ENCODE measurements at regions not wholly inside any gene's neighbourhood (a gene's known extent, or its start where the extent isn't known, plus 50 kb on each side); places are given as distances from the start of the nearest gene placed in this dataset.

DNA sequence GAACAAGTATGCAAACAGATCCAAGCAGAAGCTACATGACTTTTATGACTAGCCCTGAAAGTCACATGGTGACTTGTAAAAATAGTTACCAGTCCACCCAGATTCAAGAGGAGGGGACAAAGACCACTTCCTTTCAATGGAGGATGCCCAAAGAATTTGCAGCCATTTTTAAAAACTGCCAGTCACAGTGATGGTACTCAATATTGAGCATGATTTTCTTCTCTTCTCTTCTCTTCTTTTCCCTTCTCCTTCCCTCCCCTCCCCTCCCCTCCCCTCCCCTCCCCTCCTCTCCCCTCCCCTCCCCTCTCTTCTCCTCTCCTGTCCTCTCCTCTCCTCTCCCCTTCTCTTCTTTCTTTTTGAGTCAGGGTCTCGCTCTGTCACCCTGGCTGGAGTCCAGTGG is 286.9 kb downstream of the PARP8 start:
- Histone ChIP-seq H3K9ac (ENCODE audit: control insufficient read depth, insufficient read depth, low read length) (no peak overlapping the region), H4K20me1 (ENCODE audit: control insufficient read depth, insufficient read depth) (no peaks in the 10 kb centered on the region), H3K79me2 (ENCODE audit: control insufficient read depth, insufficient read depth, low read length) (no peaks in the 10 kb centered on the region), H3K9me3 (replicated peaks; ENCODE audit: control insufficient read depth, insufficient read depth, low read length) (no peaks in the 10 kb centered on the region), H3K36me3 (ENCODE audit: control insufficient read depth in 2 of 2, insufficient read depth in 2 of 2, low read length in 1 of 2) (no peaks in the 10 kb centered on the region), H3K4me1 (ENCODE audit: control insufficient read depth, insufficient read depth, low read length) (no peaks in the 10 kb centered on the region), H3K27me3 (replicated peaks in 1 of 2; ENCODE audit: control insufficient read depth in 2 of 2, insufficient read depth in 2 of 2, low read length in 1 of 2) (no peaks in the 10 kb centered on the region), H3K4me3 (no peak overlapping the region), H3K27ac (ENCODE audit: control insufficient read depth, insufficient read depth) (no peak overlapping the region), H3K4me2 (ENCODE audit: control insufficient read depth, insufficient read depth) (no peak overlapping the region), H2AFZ (ENCODE audit: control insufficient read depth, low read depth, low read length) (no peak overlapping the region)
- no TSS peak for BruUV-seq (replicated peaks)
- in situ Hi-C loops (cut with MboI), result no loop called here
- FAIRE-seq (no peak), DNase-seq (ENCODE audit: low read depth, low spot score) (no peak), ATAC-seq (no peak)
- ChIA-PET CTCF (no interaction called here), RAD21 (ENCODE audit: unreplicated experiment) (no interaction called here), POLR2A (no interaction called here), SMC1A (ENCODE audit: uncharacterized antibody, unreplicated experiment) (no interaction called here)
- 8% methylated on average over 1 of the region's 1 CpG for WGBS (ENCODE audit: insufficient coverage, insufficient replicate concordance, low lambda C conversion rate, missing lambda C conversion rate)
- intact Hi-C loops (cut with micrococcal nuclease; ENCODE audit: unreplicated experiment), result no loop called here
- no peak for TF ChIP-seq STAT3 (IDR thresholded peaks at IDR 0.05; ENCODE audit: low read depth, low read length)
- TF ChIP-seq POLR2AphosphoS5 (IDR thresholded peaks at IDR 0.05; ENCODE audit: low read length), result no peak
- TF ChIP-seq ZSCAN29 (IDR thresholded peaks at IDR 0.05), result no peak
- TF ChIP-seq, protein P1, sequence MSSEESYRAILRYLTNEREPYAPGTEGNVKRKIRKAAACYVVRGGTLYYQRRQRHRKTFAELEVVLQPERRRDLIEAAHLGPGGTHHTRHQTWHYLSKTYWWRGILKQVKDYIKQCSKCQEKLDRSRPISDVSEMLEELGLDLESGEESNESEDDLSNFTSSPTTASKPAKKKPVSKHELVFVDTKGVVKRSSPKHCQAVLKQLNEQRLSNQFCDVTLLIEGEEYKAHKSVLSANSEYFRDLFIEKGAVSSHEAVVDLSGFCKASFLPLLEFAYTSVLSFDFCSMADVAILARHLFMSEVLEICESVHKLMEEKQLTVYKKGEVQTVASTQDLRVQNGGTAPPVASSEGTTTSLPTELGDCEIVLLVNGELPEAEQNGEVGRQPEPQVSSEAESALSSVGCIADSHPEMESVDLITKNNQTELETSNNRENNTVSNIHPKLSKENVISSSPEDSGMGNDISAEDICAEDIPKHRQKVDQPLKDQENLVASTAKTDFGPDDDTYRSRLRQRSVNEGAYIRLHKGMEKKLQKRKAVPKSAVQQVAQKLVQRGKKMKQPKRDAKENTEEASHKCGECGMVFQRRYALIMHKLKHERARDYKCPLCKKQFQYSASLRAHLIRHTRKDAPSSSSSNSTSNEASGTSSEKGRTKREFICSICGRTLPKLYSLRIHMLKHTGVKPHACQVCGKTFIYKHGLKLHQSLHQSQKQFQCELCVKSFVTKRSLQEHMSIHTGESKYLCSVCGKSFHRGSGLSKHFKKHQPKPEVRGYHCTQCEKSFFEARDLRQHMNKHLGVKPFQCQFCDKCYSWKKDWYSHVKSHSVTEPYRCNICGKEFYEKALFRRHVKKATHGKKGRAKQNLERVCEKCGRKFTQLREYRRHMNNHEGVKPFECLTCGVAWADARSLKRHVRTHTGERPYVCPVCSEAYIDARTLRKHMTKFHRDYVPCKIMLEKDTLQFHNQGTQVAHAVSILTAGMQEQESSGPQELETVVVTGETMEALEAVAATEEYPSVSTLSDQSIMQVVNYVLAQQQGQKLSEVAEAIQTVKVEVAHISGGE (CRISPR knock-in tag; IDR thresholded peaks at IDR 0.05), result no peak

Measured in GM12878 (cell line).